ENCODE measurements at regions not wholly inside any gene's neighbourhood (a gene's known extent, or its start where the extent isn't known, plus 50 kb on each side); places are given as distances from the start of the nearest gene placed in this dataset.

DNA sequence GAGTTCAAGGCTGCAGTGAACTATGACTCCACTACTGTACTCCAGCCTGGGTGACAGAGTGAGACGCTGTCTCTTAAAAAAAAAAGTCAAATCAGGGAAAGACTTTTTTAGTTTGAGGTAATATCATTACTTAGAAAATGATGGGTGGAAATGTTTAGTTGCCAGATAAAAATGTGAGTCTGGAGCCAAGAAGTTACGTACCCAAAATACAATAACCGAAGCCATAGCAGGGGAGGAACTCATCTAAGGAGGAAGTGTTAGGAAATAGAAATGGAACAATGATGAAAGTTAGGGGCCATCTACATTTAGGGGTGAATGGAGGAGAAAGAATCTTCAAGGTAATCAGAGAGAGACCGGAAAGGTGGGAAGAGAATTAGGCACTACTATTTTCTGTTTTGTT lies 98.8 kb downstream of the DACT1 start:
- Histone ChIP-seq H3K4me3 (ENCODE audit: low read depth in 1 of 2, low read length in 1 of 2) (no peak overlapping the region), H3K36me3 (no peaks in the 10 kb centered on the region), H3K4me1 (ENCODE audit: control insufficient read depth in 1 of 2, insufficient read depth in 1 of 2, low read depth in 1 of 2, low read length in 1 of 2) (peaks cover 15 to 16% of the 10 kb centered on the region in 2 experiments), H3K27ac (no peak overlapping the region), H3K27me3 (no peaks in the 10 kb centered on the region), H3K9me3 (no peaks in the 10 kb centered on the region)
- TF ChIP-seq, protein P1, sequence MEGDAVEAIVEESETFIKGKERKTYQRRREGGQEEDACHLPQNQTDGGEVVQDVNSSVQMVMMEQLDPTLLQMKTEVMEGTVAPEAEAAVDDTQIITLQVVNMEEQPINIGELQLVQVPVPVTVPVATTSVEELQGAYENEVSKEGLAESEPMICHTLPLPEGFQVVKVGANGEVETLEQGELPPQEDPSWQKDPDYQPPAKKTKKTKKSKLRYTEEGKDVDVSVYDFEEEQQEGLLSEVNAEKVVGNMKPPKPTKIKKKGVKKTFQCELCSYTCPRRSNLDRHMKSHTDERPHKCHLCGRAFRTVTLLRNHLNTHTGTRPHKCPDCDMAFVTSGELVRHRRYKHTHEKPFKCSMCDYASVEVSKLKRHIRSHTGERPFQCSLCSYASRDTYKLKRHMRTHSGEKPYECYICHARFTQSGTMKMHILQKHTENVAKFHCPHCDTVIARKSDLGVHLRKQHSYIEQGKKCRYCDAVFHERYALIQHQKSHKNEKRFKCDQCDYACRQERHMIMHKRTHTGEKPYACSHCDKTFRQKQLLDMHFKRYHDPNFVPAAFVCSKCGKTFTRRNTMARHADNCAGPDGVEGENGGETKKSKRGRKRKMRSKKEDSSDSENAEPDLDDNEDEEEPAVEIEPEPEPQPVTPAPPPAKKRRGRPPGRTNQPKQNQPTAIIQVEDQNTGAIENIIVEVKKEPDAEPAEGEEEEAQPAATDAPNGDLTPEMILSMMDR (IDR thresholded peaks at IDR 0.05), result no peak

DNA sequence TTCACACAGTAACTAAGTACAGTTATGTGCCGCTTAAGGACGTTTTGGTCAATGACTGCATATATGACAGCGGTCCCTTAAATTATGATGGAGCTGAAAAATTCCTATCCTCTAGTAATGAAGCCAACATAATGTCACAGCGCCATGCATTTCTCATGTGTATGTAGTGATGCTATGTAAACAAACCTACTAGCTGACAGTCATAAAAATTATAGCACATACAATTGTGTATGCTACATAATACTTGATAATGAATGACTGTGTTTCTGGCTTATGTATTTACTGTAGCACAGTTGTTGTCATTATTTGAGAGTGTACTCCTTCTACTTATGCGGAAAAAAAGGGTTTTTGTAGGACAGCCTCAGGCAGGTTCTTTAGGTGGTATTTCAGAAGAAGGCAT lies 99.7 kb downstream of the DACT1 start:
- H3K27ac ChIP-seq, result no peak overlapping the region
- H3K4me1 ChIP-seq (ENCODE audit: control insufficient read depth in 1 of 2, insufficient read depth in 1 of 2, low read depth in 1 of 2, low read length in 1 of 2), result peaks cover 15 to 16% of the 10 kb centered on the region in 2 experiments
- no peaks in the 10 kb centered on the region for H3K27me3 ChIP-seq
- TF ChIP-seq, protein P1 (IDR thresholded peaks at IDR 0.05), result no peak
- no peaks in the 10 kb centered on the region for H3K36me3 ChIP-seq
- H3K9me3 ChIP-seq, result no peaks in the 10 kb centered on the region
- no peak overlapping the region for H3K4me3 ChIP-seq (ENCODE audit: low read depth in 1 of 2, low read length in 1 of 2)

DNA sequence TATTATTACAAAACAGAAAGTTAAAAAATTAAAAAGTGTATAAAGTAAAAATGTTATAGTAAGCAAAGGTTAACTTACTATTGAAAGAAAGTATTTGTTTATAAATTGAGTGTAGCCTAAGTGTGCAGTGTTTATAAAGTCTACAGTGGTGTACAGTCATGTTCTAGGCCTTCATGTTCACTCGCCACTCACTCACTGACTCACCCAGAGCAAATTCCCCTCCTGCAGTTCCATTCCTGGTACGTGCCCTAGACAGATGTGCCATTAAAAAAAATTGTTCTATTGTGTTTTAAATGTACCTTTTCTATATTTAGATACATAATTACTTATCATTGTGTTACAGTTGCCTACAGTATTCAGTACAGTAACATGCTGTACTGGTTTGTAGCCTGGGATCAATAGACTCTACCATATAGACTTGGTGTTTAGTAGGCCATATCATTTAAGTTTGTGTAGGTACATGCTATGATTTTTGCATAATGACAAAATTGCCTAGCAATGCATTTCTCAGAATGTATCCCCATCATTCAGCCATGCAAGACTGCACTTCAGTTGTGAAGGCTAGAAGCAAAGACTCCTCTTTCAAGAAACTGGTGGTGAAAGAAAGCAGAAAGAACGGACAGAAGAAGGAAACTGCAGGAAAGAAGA lies 100.6 kb downstream of the DACT1 start:
- H3K4me3 ChIP-seq (ENCODE audit: low read depth in 1 of 2, low read length in 1 of 2), result no peak overlapping the region
- no peak overlapping the region for H3K27ac ChIP-seq
- TF ChIP-seq, protein P1 (IDR thresholded peaks at IDR 0.05), result no peak
- no peaks in the 10 kb centered on the region for H3K27me3 ChIP-seq
- no peaks in the 10 kb centered on the region for H3K36me3 ChIP-seq
- no peaks in the 10 kb centered on the region for H3K9me3 ChIP-seq
- H3K4me1 ChIP-seq (ENCODE audit: control insufficient read depth in 1 of 2, insufficient read depth in 1 of 2, low read depth in 1 of 2, low read length in 1 of 2), result peaks cover 15 to 16% of the 10 kb centered on the region in 2 experiments

DNA sequence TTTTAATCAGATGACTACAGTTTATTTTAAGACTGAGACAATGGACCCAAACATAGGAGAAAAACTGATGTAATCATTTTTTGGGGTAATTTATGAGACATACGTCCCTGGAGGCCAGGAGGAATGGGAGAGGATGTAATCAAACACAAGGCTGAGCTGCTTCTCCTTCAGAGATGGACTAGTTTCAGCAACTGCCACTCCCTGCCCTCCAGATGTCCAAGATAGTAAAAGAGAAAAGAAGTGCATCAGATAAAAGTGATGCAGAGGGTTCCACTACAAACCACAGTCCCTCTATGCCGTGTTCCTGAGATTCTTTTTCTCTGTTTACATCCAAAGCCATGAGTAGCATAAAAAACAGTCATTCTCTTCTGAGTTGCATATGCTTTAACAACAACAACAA lies 101.1 kb downstream of the DACT1 start:
- TF ChIP-seq, protein P1 (IDR thresholded peaks at IDR 0.05), result no peak
- H3K27me3 ChIP-seq, result no peaks in the 10 kb centered on the region
- peaks cover 15 to 16% of the 10 kb centered on the region in 2 experiments for H3K4me1 ChIP-seq (ENCODE audit: control insufficient read depth in 1 of 2, insufficient read depth in 1 of 2, low read depth in 1 of 2, low read length in 1 of 2)
- no peaks in the 10 kb centered on the region for H3K9me3 ChIP-seq
- no peak overlapping the region for H3K27ac ChIP-seq
- no peak overlapping the region for H3K4me3 ChIP-seq (ENCODE audit: low read depth in 1 of 2, low read length in 1 of 2)
- no peaks in the 10 kb centered on the region for H3K36me3 ChIP-seq

- peaks cover 15 to 16% of the 10 kb centered on the region in 2 experiments for H3K4me1 ChIP-seq (ENCODE audit: control insufficient read depth in 1 of 2, insufficient read depth in 1 of 2, low read depth in 1 of 2, low read length in 1 of 2)
- TF ChIP-seq, protein P1 (IDR thresholded peaks at IDR 0.05), result no peak
- H3K27ac ChIP-seq, result no peak overlapping the region
- no peaks in the 10 kb centered on the region for H3K9me3 ChIP-seq
- no peak overlapping the region for H3K4me3 ChIP-seq (ENCODE audit: low read depth in 1 of 2, low read length in 1 of 2)
- H3K27me3 ChIP-seq, result no peaks in the 10 kb centered on the region
- no peaks in the 10 kb centered on the region for H3K36me3 ChIP-seq
Observed at GRCh38 chr14:58739674-58740073, 101.9 kb downstream of the DACT1 start.
